OCI-LY1 (cell line): ENCODE measurements at regions not wholly inside any gene's neighbourhood (a gene's known extent, or its start where the extent isn't known, plus 50 kb on each side); places are given as distances from the start of the nearest gene placed in this dataset.

Experiments used
- EZH2 ChIP-seq: fragments of 200-600 bp; sonication (generic), shearing (Covaris generic); IDR thresholded peaks from 2 replicates; pipeline ENCODE4 v1.8.0; 2017; ENCODE audit warnings: borderline replicate concordance, mixed run types, mild to moderate bottlenecking, antibody characterized with exemption, low read length, moderate library complexity, mixed read lengths
- TF ChIP-seq, protein P1 (sequence below): fragments of 200-600 bp; sonication (generic), shearing (Covaris generic); IDR thresholded peaks from 2 replicates; pipeline ENCODE4 v1.5.1; 2017; ENCODE audit warnings: mild to moderate bottlenecking, antibody characterized with exemption, low read length, moderate library complexity, mixed read lengths

DNA sequence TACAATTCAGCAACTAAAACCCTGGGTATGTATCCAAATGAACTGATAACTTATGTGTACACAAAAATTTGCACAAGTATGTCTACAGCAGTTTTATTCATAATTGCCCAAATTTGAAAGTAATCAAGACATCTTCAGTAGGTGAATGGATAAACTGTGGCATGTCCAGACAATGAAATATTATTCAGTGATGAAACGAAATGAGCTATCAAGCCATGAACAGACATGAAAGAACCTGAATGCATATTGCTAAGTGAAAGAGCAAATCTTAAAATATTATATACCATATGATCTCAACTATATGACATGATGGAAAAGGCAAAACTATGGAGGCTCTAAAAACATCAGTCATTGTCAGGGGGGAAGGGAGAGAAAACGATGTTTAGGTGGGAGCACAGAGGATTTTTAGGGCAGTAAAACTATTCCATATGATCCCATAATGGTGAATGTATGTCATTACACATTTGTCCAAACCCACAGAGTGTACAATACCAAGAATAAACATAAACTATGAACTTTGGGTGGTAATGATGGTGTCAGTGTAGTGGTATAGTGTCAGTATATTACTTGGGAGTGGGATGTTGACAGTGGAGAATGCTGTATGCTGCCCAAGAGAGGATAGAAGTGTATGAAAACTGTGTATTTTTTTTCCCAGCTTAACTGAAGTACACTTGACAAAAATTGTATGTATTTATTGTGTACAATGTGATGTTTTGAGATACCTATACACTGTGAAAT, 92.8 kb upstream of the PPP2R5A start:
- TF ChIP-seq, protein P1, sequence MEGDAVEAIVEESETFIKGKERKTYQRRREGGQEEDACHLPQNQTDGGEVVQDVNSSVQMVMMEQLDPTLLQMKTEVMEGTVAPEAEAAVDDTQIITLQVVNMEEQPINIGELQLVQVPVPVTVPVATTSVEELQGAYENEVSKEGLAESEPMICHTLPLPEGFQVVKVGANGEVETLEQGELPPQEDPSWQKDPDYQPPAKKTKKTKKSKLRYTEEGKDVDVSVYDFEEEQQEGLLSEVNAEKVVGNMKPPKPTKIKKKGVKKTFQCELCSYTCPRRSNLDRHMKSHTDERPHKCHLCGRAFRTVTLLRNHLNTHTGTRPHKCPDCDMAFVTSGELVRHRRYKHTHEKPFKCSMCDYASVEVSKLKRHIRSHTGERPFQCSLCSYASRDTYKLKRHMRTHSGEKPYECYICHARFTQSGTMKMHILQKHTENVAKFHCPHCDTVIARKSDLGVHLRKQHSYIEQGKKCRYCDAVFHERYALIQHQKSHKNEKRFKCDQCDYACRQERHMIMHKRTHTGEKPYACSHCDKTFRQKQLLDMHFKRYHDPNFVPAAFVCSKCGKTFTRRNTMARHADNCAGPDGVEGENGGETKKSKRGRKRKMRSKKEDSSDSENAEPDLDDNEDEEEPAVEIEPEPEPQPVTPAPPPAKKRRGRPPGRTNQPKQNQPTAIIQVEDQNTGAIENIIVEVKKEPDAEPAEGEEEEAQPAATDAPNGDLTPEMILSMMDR = no peak
- TF ChIP-seq EZH2 = no peak
